ENCODE measurements at regions not wholly inside any gene's neighbourhood (a gene's known extent, or its start where the extent isn't known, plus 50 kb on each side); places are given as distances from the start of the nearest gene placed in this dataset.

DNA sequence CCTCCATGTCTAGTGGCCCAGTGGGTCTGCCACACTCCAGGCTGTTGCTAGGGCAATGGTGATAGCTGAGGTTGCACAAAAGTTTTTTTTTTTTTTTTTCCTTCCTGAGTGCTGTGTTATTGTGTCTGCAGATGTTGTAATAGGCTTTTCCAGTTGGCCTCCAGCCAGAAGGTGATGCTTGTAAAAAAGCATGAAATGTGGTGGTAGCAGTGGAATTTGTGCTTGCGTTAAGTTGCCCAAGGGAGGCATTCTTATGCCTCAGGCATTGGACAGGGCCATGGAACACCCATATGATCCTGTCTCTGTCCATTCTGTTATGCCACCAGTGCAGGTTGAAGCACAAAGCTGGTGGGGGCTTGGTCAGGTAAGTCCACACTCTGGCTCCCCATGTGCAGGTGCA lies 660.5 kb upstream of the SPANXN1 start:
- no peaks in the 10 kb centered on the region for H3K79me2 ChIP-seq (ENCODE audit: low read length)
- no peak overlapping the region for H3K4me3 ChIP-seq (ENCODE audit: low read length)
- intact Hi-C loops (cut with micrococcal nuclease), result no loop called here
- H3K27ac ChIP-seq (ENCODE audit: low read length), result no peak overlapping the region
- ATAC-seq (no peak), DNase-seq (peak; percentile 67)
- POLR2A ChIA-PET (ENCODE audit: unreplicated experiment), result no interaction called here
- no peak overlapping the region for H2AFZ ChIP-seq (ENCODE audit: low read length)
- H3K9me2 ChIP-seq (replicated peaks; ENCODE audit: low read length), result no peaks in the 10 kb centered on the region
- TF ChIP-seq, protein P1, sequence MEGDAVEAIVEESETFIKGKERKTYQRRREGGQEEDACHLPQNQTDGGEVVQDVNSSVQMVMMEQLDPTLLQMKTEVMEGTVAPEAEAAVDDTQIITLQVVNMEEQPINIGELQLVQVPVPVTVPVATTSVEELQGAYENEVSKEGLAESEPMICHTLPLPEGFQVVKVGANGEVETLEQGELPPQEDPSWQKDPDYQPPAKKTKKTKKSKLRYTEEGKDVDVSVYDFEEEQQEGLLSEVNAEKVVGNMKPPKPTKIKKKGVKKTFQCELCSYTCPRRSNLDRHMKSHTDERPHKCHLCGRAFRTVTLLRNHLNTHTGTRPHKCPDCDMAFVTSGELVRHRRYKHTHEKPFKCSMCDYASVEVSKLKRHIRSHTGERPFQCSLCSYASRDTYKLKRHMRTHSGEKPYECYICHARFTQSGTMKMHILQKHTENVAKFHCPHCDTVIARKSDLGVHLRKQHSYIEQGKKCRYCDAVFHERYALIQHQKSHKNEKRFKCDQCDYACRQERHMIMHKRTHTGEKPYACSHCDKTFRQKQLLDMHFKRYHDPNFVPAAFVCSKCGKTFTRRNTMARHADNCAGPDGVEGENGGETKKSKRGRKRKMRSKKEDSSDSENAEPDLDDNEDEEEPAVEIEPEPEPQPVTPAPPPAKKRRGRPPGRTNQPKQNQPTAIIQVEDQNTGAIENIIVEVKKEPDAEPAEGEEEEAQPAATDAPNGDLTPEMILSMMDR (conservative IDR thresholded peaks at IDR 0.05; ENCODE audit: low read depth, low read length), result no peak
- no peak for TF ChIP-seq EZH2 (IDR thresholded peaks at IDR 0.05; ENCODE audit: low read length, unreplicated experiment)
- no peak for TF ChIP-seq EZH2phosphoT487 (IDR thresholded peaks at IDR 0.05; ENCODE audit: borderline replicate concordance, low read length)
- no peaks in the 10 kb centered on the region for H3K36me3 ChIP-seq (ENCODE audit: low read depth, low read length)
- H3K4me2 ChIP-seq (ENCODE audit: low read length), result no peak overlapping the region
- no TSS peak for BruUV-seq (replicated peaks)
- no peaks in the 10 kb centered on the region for H3K9me3 ChIP-seq (ENCODE audit: low read length)
- H3F3A ChIP-seq (ENCODE audit: low read length, unreplicated experiment), result no peaks in the 10 kb centered on the region
- no peaks in the 10 kb centered on the region for H3K4me1 ChIP-seq (ENCODE audit: insufficient read depth, low read length)
- H4K20me1 ChIP-seq (ENCODE audit: low read length), result no peaks in the 10 kb centered on the region
- CTCF ChIA-PET, result no interaction called here
- no peaks in the 10 kb centered on the region for H3K27me3 ChIP-seq (ENCODE audit: low read length)
- no peak overlapping the region for H3K9ac ChIP-seq (ENCODE audit: low read length)

GRCh38 chrX:144592036-144592435 lies 655.3 kb upstream of the SPANXN1 start:
- CTCF ChIA-PET, result no interaction called here
- Histone ChIP-seq H3K36me3 (ENCODE audit: low read depth, low read length) (no peaks in the 10 kb centered on the region), H4K20me1 (ENCODE audit: low read length) (no peaks in the 10 kb centered on the region), H3K9ac (ENCODE audit: low read length) (no peak overlapping the region), H3F3A (ENCODE audit: low read length, unreplicated experiment) (no peaks in the 10 kb centered on the region), H3K4me3 (ENCODE audit: low read length) (no peak overlapping the region), H3K27ac (ENCODE audit: low read length) (no peak overlapping the region), H3K4me1 (ENCODE audit: insufficient read depth, low read length) (no peaks in the 10 kb centered on the region), H3K9me3 (ENCODE audit: low read length) (no peaks in the 10 kb centered on the region), H3K79me2 (ENCODE audit: low read length) (no peaks in the 10 kb centered on the region), H2AFZ (ENCODE audit: low read length) (no peak overlapping the region), H3K9me2 (replicated peaks; ENCODE audit: low read length) (no peaks in the 10 kb centered on the region), H3K27me3 (ENCODE audit: low read length) (no peaks in the 10 kb centered on the region), H3K4me2 (ENCODE audit: low read length) (no peak overlapping the region)
- ATAC-seq (no peak), DNase-seq (no peak)
- POLR2A ChIA-PET (ENCODE audit: unreplicated experiment), result no interaction called here
- BruUV-seq (replicated peaks), result no TSS peak
- intact Hi-C loops (cut with micrococcal nuclease), result no loop called here
- TF ChIP-seq EZH2phosphoT487 (IDR thresholded peaks at IDR 0.05; ENCODE audit: borderline replicate concordance, low read length) (no peak), EZH2 (IDR thresholded peaks at IDR 0.05; ENCODE audit: low read length, unreplicated experiment) (no peak)
- TF ChIP-seq, protein P1 (conservative IDR thresholded peaks at IDR 0.05; ENCODE audit: low read depth, low read length), result no peak

- H3K79me2 ChIP-seq (ENCODE audit: low read length), result no peaks in the 10 kb centered on the region
- no peaks in the 10 kb centered on the region for H4K20me1 ChIP-seq (ENCODE audit: low read length)
- ChIA-PET CTCF (no interaction called here), POLR2A (ENCODE audit: unreplicated experiment) (no interaction called here)
- no TSS peak for BruUV-seq (replicated peaks)
- intact Hi-C loops (cut with micrococcal nuclease), result no loop called here
- no peaks in the 10 kb centered on the region for H3K27me3 ChIP-seq (ENCODE audit: low read length)
- H3F3A ChIP-seq (ENCODE audit: low read length, unreplicated experiment), result no peaks in the 10 kb centered on the region
- H2AFZ ChIP-seq (ENCODE audit: low read length), result no peak overlapping the region
- DNase-seq (no peak), ATAC-seq (no peak)
- no peak for TF ChIP-seq EZH2 (IDR thresholded peaks at IDR 0.05; ENCODE audit: low read length, unreplicated experiment)
- TF ChIP-seq EZH2phosphoT487 (IDR thresholded peaks at IDR 0.05; ENCODE audit: borderline replicate concordance, low read length), result no peak
- TF ChIP-seq, protein P1 (conservative IDR thresholded peaks at IDR 0.05; ENCODE audit: low read depth, low read length), result no peak
- no peaks in the 10 kb centered on the region for H3K9me2 ChIP-seq (replicated peaks; ENCODE audit: low read length)
- no peak overlapping the region for H3K4me3 ChIP-seq (ENCODE audit: low read length)
- no peak overlapping the region for H3K27ac ChIP-seq (ENCODE audit: low read length)
- no peaks in the 10 kb centered on the region for H3K36me3 ChIP-seq (ENCODE audit: low read depth, low read length)
- H3K9me3 ChIP-seq (ENCODE audit: low read length), result no peaks in the 10 kb centered on the region
- H3K4me2 ChIP-seq (ENCODE audit: low read length), result no peak overlapping the region
- H3K4me1 ChIP-seq (ENCODE audit: insufficient read depth, low read length), result no peaks in the 10 kb centered on the region
- no peak overlapping the region for H3K9ac ChIP-seq (ENCODE audit: low read length)
These were observed 646.3 kb upstream of the SPANXN1 start for GRCh38 chrX:144601010-144601409.

Data from PC-3 (cell line).